ENCODE measurements at regions not wholly inside any gene's neighbourhood (a gene's known extent, or its start where the extent isn't known, plus 50 kb on each side); places are given as distances from the start of the nearest gene placed in this dataset.

GRCh38 chr21:41666641-41667081 is 100.2 kb downstream of the RIPK4 start:
- no peak for TF ChIP-seq POLR2A (IDR thresholded peaks at IDR 0.05)
- TF ChIP-seq EP300 (IDR thresholded peaks at IDR 0.05): no peak

All from suprapubic skin (tissue), 2 donors.